ENCODE measurements at regions not wholly inside any gene's neighbourhood (a gene's known extent, or its start where the extent isn't known, plus 50 kb on each side); places are given as distances from the start of the nearest gene placed in this dataset.

- TF ChIP-seq CTCF (IDR thresholded peaks at IDR 0.05; ENCODE audit: insufficient read depth, low read depth, low read length, missing control alignments): no peak
- no peak for DNase-seq (ENCODE audit: low read depth)
- no peak overlapping the region for H3K4me3 ChIP-seq (ENCODE audit: low read length)
Measured at GRCh38 chr10:110444004-110444337, 53.7 kb upstream of the DUSP5 start.

- DNase-seq (ENCODE audit: low read depth): no peak
- TF ChIP-seq CTCF (IDR thresholded peaks at IDR 0.05; ENCODE audit: insufficient read depth, low read depth, low read length, missing control alignments): no peak
Measured at GRCh38 chr10:110445871-110446270, 51.8 kb upstream of the DUSP5 start.

GRCh38 chr10:110446277-110446676, 51.4 kb upstream of the DUSP5 start:
- DNase-seq (ENCODE audit: low read depth): no peak
- H3K4me3 ChIP-seq (ENCODE audit: low read length): no peak overlapping the region
- TF ChIP-seq CTCF (IDR thresholded peaks at IDR 0.05; ENCODE audit: insufficient read depth, low read depth, low read length, missing control alignments): no peak

More at GRCh38 chr10:110445871-110446270, 51.8 kb upstream of the DUSP5 start:
- H3K4me3 ChIP-seq (ENCODE audit: low read length): no peak overlapping the region

- no peak for TF ChIP-seq CTCF (IDR thresholded peaks at IDR 0.05; ENCODE audit: insufficient read depth, low read depth, low read length, missing control alignments)
- peak; percentile 92 for DNase-seq (ENCODE audit: low read depth)
- H3K4me3 ChIP-seq (ENCODE audit: low read length): no peak overlapping the region
Measured at GRCh38 chr10:110446954-110447608, 50.6 kb upstream of the DUSP5 start.

GRCh38 chr10:110447886-110448285, 49.8 kb upstream of the DUSP5 start:
- no peak overlapping the region for H3K4me3 ChIP-seq (ENCODE audit: low read length)
- no peak for TF ChIP-seq CTCF (IDR thresholded peaks at IDR 0.05; ENCODE audit: insufficient read depth, low read depth, low read length, missing control alignments)
- DNase-seq (ENCODE audit: low read depth): no peak
